ENCODE measurements at regions not wholly inside any gene's neighbourhood (a gene's known extent, or its start where the extent isn't known, plus 50 kb on each side); places are given as distances from the start of the nearest gene placed in this dataset.

DNA sequence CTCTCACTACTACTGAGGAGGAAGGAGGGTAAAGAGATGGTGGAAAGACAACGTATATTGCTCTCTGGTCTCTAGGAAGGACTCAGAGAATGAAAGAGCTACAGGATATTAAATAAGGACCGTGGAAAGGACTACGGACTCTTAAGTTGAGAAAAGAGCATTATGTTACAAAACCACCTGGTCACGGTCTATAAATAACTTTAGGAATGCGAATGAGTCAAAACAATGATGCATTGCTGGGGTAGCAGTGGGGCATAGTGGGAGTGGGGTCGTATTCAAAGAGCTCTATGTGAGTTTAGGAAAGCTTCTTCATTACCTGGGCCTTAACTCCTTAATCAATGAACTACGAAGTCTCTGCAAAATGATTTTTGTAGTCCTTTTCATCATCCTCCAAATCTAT, 295.7 kb upstream of the SOX14 start:
- POLR2A ChIA-PET: no interaction called here
- no peaks in the 10 kb centered on the region for H3K27me3 Mint-ChIP-seq
- no peak overlapping the region for H3K4me3 Mint-ChIP-seq

GRCh38 chr3:137469263-137469662, 294.9 kb upstream of the SOX14 start:
- CTCF ChIA-PET: no interaction called here
- POLR2A ChIA-PET: no interaction called here
- no peaks in the 10 kb centered on the region for H3K4me1 Mint-ChIP-seq
- no peak overlapping the region for H3K27ac Mint-ChIP-seq
- no peaks in the 10 kb centered on the region for H3K27me3 Mint-ChIP-seq
- H3K4me1 ChIP-seq (ENCODE audit: control insufficient read depth in 2 of 2, insufficient read depth in 2 of 2, low read length in 2 of 2): no peaks in the 10 kb centered on the region
- H3K4me3 Mint-ChIP-seq: no peak overlapping the region
- H3K4me3 ChIP-seq (ENCODE audit: low read length): no peak overlapping the region
- no peaks in the 10 kb centered on the region for H3K27me3 ChIP-seq (ENCODE audit: control insufficient read depth in 2 of 2, insufficient read depth in 2 of 2, low read length in 2 of 2)
- intact Hi-C loops (cut with micrococcal nuclease): no loop called here
- no peaks in the 10 kb centered on the region for H3K9me3 ChIP-seq (ENCODE audit: control insufficient read depth in 2 of 3, low read length in 3 of 3)
- DNase-seq (no peak), ATAC-seq (no peak)
- H3K36me3 Mint-ChIP-seq: no peaks in the 10 kb centered on the region
- H3K36me3 ChIP-seq (ENCODE audit: control insufficient read depth in 2 of 3, insufficient read depth in 3 of 3, low read length in 3 of 3): no peaks in the 10 kb centered on the region
- peaks cover 0 to 4% (median 0%) of the 10 kb centered on the region in 11 donors for H3K9me3 Mint-ChIP-seq
- no peak overlapping the region for H3K27ac ChIP-seq (ENCODE audit: low read depth, low read length)

More for the DNA sequence above, 295.7 kb upstream of the SOX14 start:
- H3K27ac Mint-ChIP-seq: no peak overlapping the region
- no peaks in the 10 kb centered on the region for H3K36me3 ChIP-seq (ENCODE audit: control insufficient read depth in 2 of 3, insufficient read depth in 3 of 3, low read length in 3 of 3)
- ATAC-seq: no peak
- no peaks in the 10 kb centered on the region for H3K4me1 ChIP-seq (ENCODE audit: control insufficient read depth in 2 of 2, insufficient read depth in 2 of 2, low read length in 2 of 2)
- no peaks in the 10 kb centered on the region for H3K36me3 Mint-ChIP-seq
- CTCF ChIA-PET: no interaction called here
- H3K27ac ChIP-seq (ENCODE audit: low read depth, low read length): no peak overlapping the region
- intact Hi-C loops (cut with micrococcal nuclease): no loop called here
- no peak overlapping the region for H3K4me3 ChIP-seq (ENCODE audit: low read length)
- H3K9me3 ChIP-seq (ENCODE audit: control insufficient read depth in 2 of 3, low read length in 3 of 3): no peaks in the 10 kb centered on the region
- H3K4me1 Mint-ChIP-seq: no peaks in the 10 kb centered on the region
- H3K9me3 Mint-ChIP-seq: peaks cover 0 to 2% (median 0%) of the 10 kb centered on the region in 11 donors
- no peak for DNase-seq
- no peaks in the 10 kb centered on the region for H3K27me3 ChIP-seq (ENCODE audit: control insufficient read depth in 2 of 2, insufficient read depth in 2 of 2, low read length in 2 of 2)

GRCh38 chr3:137471130-137471529, 293.0 kb upstream of the SOX14 start:
- Mint-ChIP-seq H3K9me3 (peaks cover 0 to 5% (median 0%) of the 10 kb centered on the region in 11 donors), H3K4me1 (no peaks in the 10 kb centered on the region), H3K27me3 (no peaks in the 10 kb centered on the region), H3K27ac (no peak overlapping the region), H3K36me3 (no peaks in the 10 kb centered on the region), H3K4me3 (no peak overlapping the region)
- DNase-seq: no peak
- intact Hi-C loops (cut with micrococcal nuclease): no loop called here
- H3K36me3 ChIP-seq (ENCODE audit: control insufficient read depth in 2 of 3, insufficient read depth in 3 of 3, low read length in 3 of 3): no peaks in the 10 kb centered on the region
- ChIA-PET CTCF (no interaction called here), POLR2A (no interaction called here)
- no peaks in the 10 kb centered on the region for H3K4me1 ChIP-seq (ENCODE audit: control insufficient read depth in 2 of 2, insufficient read depth in 2 of 2, low read length in 2 of 2)
- H3K27me3 ChIP-seq (ENCODE audit: control insufficient read depth in 2 of 2, insufficient read depth in 2 of 2, low read length in 2 of 2): no peaks in the 10 kb centered on the region
- no peak overlapping the region for H3K4me3 ChIP-seq (ENCODE audit: low read length)
- no peak for ATAC-seq
- no peak overlapping the region for H3K27ac ChIP-seq (ENCODE audit: low read depth, low read length)
- no peaks in the 10 kb centered on the region for H3K9me3 ChIP-seq (ENCODE audit: control insufficient read depth in 2 of 3, low read length in 3 of 3)

DNA sequence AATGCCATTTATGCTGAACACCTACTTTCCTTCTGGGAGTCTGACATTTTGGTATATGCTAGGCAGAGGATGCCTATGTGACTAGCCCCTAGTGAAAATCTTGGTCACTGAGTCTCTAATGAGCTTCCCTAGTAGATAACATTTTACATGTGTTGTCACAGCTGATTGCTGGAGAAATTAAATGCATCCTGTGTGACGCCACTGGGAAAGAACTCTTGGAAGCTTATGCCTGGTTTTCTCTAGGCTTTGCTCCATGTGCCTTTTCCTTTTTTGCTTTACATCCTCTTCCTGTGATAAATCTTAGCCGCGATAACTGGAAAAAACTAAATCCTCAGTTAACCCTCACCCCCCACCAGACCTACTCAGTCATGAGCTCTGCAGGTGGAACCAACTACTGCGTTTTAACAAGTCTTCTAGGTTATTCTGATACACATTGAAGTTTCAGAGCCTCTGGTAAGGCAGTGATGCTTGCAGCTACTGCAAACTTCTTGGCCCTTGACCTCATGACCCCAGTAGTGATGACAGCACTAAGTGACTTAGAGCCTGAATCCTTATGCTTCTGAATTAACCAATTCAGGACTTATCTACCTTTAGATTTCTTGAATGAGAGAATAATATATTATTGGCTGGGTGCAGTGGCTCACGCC, 292.4 kb upstream of the SOX14 start:
- Histone ChIP-seq H3K4me1 (ENCODE audit: control insufficient read depth in 2 of 2, insufficient read depth in 2 of 2, low read length in 2 of 2) (no peaks in the 10 kb centered on the region), H3K27me3 (ENCODE audit: control insufficient read depth in 2 of 2, insufficient read depth in 2 of 2, low read length in 2 of 2) (no peaks in the 10 kb centered on the region), H3K36me3 (ENCODE audit: control insufficient read depth in 2 of 3, insufficient read depth in 3 of 3, low read length in 3 of 3) (no peaks in the 10 kb centered on the region), H3K9me3 (ENCODE audit: control insufficient read depth in 2 of 3, low read length in 3 of 3) (no peaks in the 10 kb centered on the region), H3K27ac (ENCODE audit: low read depth, low read length) (no peak overlapping the region), H3K4me3 (ENCODE audit: low read length) (no peak overlapping the region)
- no peak for ATAC-seq
- POLR2A ChIA-PET: no interaction called here
- Mint-ChIP-seq H3K27me3 (no peaks in the 10 kb centered on the region), H3K9me3 (peaks cover 0 to 5% (median 0%) of the 10 kb centered on the region in 11 donors), H3K4me3 (no peak overlapping the region), H3K27ac (no peak overlapping the region), H3K4me1 (no peaks in the 10 kb centered on the region), H3K36me3 (no peaks in the 10 kb centered on the region)
- DNase-seq: no peak
- intact Hi-C loops (cut with micrococcal nuclease): no loop called here
- CTCF ChIA-PET: no interaction called here

DNA sequence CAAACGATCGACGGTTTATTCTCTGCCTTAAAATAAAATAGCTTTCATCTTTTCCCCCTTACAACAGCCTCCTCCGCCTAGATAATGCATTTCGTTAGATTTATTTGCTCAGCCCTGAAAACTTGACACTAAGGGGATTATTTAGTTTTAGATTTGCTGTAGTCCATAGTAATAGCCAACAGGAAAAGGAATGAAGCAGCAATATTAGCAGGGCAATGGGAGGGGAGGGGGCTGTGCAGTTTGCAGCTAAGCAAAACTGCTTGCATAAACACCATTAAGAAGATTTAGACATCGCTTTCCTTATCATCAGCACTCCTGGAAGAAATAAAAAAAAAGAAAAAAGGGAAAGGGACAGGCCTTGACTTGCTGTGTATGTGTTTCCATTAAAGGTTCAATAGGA, 286.5 kb upstream of the SOX14 start:
- ATAC-seq: no peak

GRCh38 chr3:137509354-137510045, 254.6 kb upstream of the SOX14 start:
- Mint-ChIP-seq H3K4me3 (no peak overlapping the region), H3K36me3 (no peaks in the 10 kb centered on the region), H3K9me3 (peaks cover 0 to 23% (median 8%) of the 10 kb centered on the region in 11 donors), H3K4me1 (no peaks in the 10 kb centered on the region), H3K27ac (no peak overlapping the region), H3K27me3 (no peaks in the 10 kb centered on the region)
- DNase-seq: no peak
- ChIA-PET CTCF (no interaction called here), POLR2A (no interaction called here)
- H3K27ac ChIP-seq (ENCODE audit: low read depth, low read length): no peak overlapping the region
- ATAC-seq: no peak
- no peak overlapping the region for H3K4me3 ChIP-seq (ENCODE audit: low read length)
- intact Hi-C loops (cut with micrococcal nuclease): no loop called here
- no peaks in the 10 kb centered on the region for H3K4me1 ChIP-seq (ENCODE audit: control insufficient read depth in 2 of 2, insufficient read depth in 2 of 2, low read length in 2 of 2)
- no peaks in the 10 kb centered on the region for H3K36me3 ChIP-seq (ENCODE audit: control insufficient read depth in 2 of 3, insufficient read depth in 3 of 3, low read length in 3 of 3)
- H3K27me3 ChIP-seq (ENCODE audit: control insufficient read depth in 2 of 2, insufficient read depth in 2 of 2, low read length in 2 of 2): no peaks in the 10 kb centered on the region
- no peaks in the 10 kb centered on the region for H3K9me3 ChIP-seq (ENCODE audit: control insufficient read depth in 2 of 3, low read length in 3 of 3)

More for the DNA sequence above, 286.5 kb upstream of the SOX14 start:
- Histone ChIP-seq H3K4me1 (ENCODE audit: control insufficient read depth in 2 of 2, insufficient read depth in 2 of 2, low read length in 2 of 2) (no peaks in the 10 kb centered on the region), H3K36me3 (ENCODE audit: control insufficient read depth in 2 of 3, insufficient read depth in 3 of 3, low read length in 3 of 3) (no peaks in the 10 kb centered on the region), H3K27me3 (ENCODE audit: control insufficient read depth in 2 of 2, insufficient read depth in 2 of 2, low read length in 2 of 2) (no peaks in the 10 kb centered on the region), H3K27ac (ENCODE audit: low read depth, low read length) (no peak overlapping the region), H3K4me3 (ENCODE audit: low read length) (no peak overlapping the region), H3K9me3 (ENCODE audit: control insufficient read depth in 2 of 3, low read length in 3 of 3) (no peaks in the 10 kb centered on the region)
- Mint-ChIP-seq H3K27me3 (no peaks in the 10 kb centered on the region), H3K36me3 (no peaks in the 10 kb centered on the region), H3K4me1 (no peaks in the 10 kb centered on the region), H3K9me3 (peaks cover 0 to 11% (median 6%) of the 10 kb centered on the region in 11 donors), H3K4me3 (no peak overlapping the region), H3K27ac (no peak overlapping the region)
- ChIA-PET POLR2A (no interaction called here), CTCF (no interaction called here)
- intact Hi-C loops (cut with micrococcal nuclease): no loop called here
- DNase-seq: no peak

GRCh38 chr3:137511655-137512054, 252.5 kb upstream of the SOX14 start:
- Mint-ChIP-seq H3K36me3 (no peaks in the 10 kb centered on the region), H3K27me3 (peaks cover 0 to 3% (median 0%) of the 10 kb centered on the region in 5 donors), H3K27ac (no peak overlapping the region), H3K9me3 (peaks cover 0 to 8% (median 3%) of the 10 kb centered on the region in 11 donors), H3K4me1 (no peaks in the 10 kb centered on the region), H3K4me3 (no peak overlapping the region)
- Histone ChIP-seq H3K36me3 (ENCODE audit: control insufficient read depth in 2 of 3, insufficient read depth in 3 of 3, low read length in 3 of 3) (no peaks in the 10 kb centered on the region), H3K9me3 (ENCODE audit: control insufficient read depth in 2 of 3, low read length in 3 of 3) (no peaks in the 10 kb centered on the region), H3K4me1 (ENCODE audit: control insufficient read depth in 2 of 2, insufficient read depth in 2 of 2, low read length in 2 of 2) (no peaks in the 10 kb centered on the region), H3K27me3 (ENCODE audit: control insufficient read depth in 2 of 2, insufficient read depth in 2 of 2, low read length in 2 of 2) (no peaks in the 10 kb centered on the region), H3K27ac (ENCODE audit: low read depth, low read length) (no peak overlapping the region), H3K4me3 (ENCODE audit: low read length) (no peak overlapping the region)
- intact Hi-C loops (cut with micrococcal nuclease): no loop called here
- no peak for ATAC-seq
- DNase-seq: no peak
- ChIA-PET CTCF (no interaction called here), POLR2A (no interaction called here)

Measured in naive thymus-derived CD4-positive, alpha-beta T cell (primary cell).